NCI-H446 (cell line): ENCODE measurements at regions not wholly inside any gene's neighbourhood (a gene's known extent, or its start where the extent isn't known, plus 50 kb on each side); places are given as distances from the start of the nearest gene placed in this dataset.

Experiments used
- DNase-seq, 2 experiments: peaks; one replicate each; lab custom pipeline; 2025; lab: John Stamatoyannopoulos, UW

DNA sequence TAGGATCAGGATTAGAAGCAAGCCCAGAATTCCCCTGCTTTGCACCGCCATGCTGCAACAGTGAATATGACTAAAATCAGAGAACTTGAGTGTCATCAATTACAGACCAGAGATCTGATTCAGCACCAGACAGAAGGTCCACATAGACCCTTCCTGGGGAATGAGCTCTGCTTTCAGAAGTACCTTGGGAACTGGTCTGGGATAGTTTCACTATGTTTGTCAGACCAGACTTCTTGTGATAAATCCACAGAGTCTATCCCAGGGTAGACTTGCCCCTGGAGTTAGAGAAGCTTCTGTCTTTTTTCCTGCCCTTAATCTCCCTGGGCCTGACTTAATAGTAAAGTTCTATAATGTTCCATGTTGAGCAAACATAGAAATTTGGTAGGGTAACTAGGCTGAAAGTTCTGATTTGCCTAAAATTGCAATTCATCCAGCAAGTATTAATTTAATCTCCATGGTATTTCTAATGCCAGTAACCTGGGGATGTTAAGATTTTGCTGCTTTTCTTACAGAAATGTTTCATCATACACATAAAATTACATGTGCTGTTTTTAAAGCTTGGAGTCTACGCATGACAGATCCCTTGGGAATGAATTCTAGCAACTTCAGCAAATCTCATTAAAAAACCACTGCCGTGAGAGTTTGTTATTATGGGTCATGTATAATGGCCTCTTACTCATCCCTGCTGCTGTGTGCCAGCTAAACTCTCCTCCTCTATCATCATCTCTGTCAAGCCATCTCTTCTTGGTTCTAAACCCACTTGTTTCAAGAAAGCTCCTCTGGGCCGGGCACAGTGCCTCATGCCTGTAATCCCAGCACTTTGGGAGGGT is 61.3 kb upstream of the METAP2 start:
- DNase-seq, result no peak

GRCh38 chr12:95413576-95413975 is 60.4 kb upstream of the METAP2 start:
- DNase-seq, result no peak

DNA sequence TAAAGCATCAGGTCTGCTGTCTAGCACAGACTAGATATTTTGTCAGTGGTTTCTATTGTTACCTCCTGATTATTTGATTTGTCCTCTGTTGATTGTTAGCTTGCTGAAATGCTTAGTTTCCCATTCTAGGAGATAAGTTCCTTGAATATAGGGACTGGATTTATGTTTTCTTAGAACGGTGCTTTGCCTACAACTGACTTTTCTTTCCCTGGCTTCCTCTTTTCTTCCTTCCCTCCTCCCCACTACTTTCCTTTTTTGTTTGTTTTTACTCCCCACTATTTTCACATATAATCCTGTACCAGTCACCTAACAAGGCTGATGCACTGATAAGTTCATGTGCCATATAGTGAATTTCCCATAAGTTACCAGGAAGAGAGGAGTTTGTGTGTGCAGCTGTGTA is 58.5 kb upstream of the METAP2 start:
- DNase-seq, result no peak

- no peak for DNase-seq
Measured at GRCh38 chr12:95416111-95416636, 57.8 kb upstream of the METAP2 start.

- DNase-seq, result no peak
Measured at GRCh38 chr12:95417372-95417771, 56.6 kb upstream of the METAP2 start.

GRCh38 chr12:95418142-95418541 is 55.8 kb upstream of the METAP2 start:
- no peak for DNase-seq
